ENCODE measurements at regions not wholly inside any gene's neighbourhood (a gene's known extent, or its start where the extent isn't known, plus 50 kb on each side); places are given as distances from the start of the nearest gene placed in this dataset.
"Not testable (repeated sequence)": the region's sequence is repeated elsewhere in the genome, so short reads cannot be mapped to it uniquely, and the experiment has no call there.

GRCh38 chr3:102682741-102683140 lies 247.9 kb downstream of the ZPLD1 start:
- no peak for DNase-seq (ENCODE audit: low read depth in 2 of 2)

- no peak for DNase-seq (ENCODE audit: low read depth in 2 of 2)
Observed at GRCh38 chr3:102686792-102687191, 252.0 kb downstream of the ZPLD1 start.

GRCh38 chr3:102687851-102688555 lies 253.2 kb downstream of the ZPLD1 start:
- no peak for DNase-seq (ENCODE audit: low read depth in 2 of 2)

- no peak for DNase-seq (ENCODE audit: low read depth in 2 of 2)
Observed at GRCh38 chr3:102688556-102688930, 253.7 kb downstream of the ZPLD1 start.

GRCh38 chr3:102691507-102691906 lies 256.7 kb downstream of the ZPLD1 start:
- no peak for DNase-seq (ENCODE audit: low read depth in 2 of 2)

GRCh38 chr3:102699104-102699818 lies 264.4 kb downstream of the ZPLD1 start:
- DNase-seq (ENCODE audit: low read depth in 2 of 2): no peak

GRCh38 chr3:102699819-102700140 lies 265.0 kb downstream of the ZPLD1 start:
- DNase-seq (ENCODE audit: low read depth in 2 of 2): no peak

GRCh38 chr3:102712896-102713295 lies 278.1 kb downstream of the ZPLD1 start:
- DNase-seq (ENCODE audit: low read depth in 2 of 2): no peak

- no peak for DNase-seq (ENCODE audit: low read depth in 2 of 2)
Observed at GRCh38 chr3:102714567-102714966, 279.8 kb downstream of the ZPLD1 start.

GRCh38 chr3:102715030-102715697 lies 280.3 kb downstream of the ZPLD1 start:
- no peak for DNase-seq (ENCODE audit: low read depth in 2 of 2)

- no peak for DNase-seq (ENCODE audit: low read depth in 2 of 2)
Observed at GRCh38 chr3:102718651-102719050, 283.8 kb downstream of the ZPLD1 start.

GRCh38 chr3:102722317-102722716 lies 287.5 kb downstream of the ZPLD1 start:
- no peak for DNase-seq (ENCODE audit: low read depth in 2 of 2)

GRCh38 chr3:102727340-102727739 lies 292.5 kb downstream of the ZPLD1 start:
- DNase-seq (ENCODE audit: low read depth in 2 of 2): no peak

GRCh38 chr3:102732581-102732980 lies 297.8 kb downstream of the ZPLD1 start:
- not testable (repeated sequence) for DNase-seq (ENCODE audit: low read depth in 2 of 2)

- no peak for DNase-seq (ENCODE audit: low read depth in 2 of 2)
Observed at GRCh38 chr3:102733791-102734563, 299.2 kb downstream of the ZPLD1 start.

- DNase-seq (ENCODE audit: low read depth in 2 of 2): no peak
Observed at GRCh38 chr3:102735311-102735710, 300.5 kb downstream of the ZPLD1 start.

- DNase-seq (ENCODE audit: low read depth in 2 of 2): no peak
Observed at GRCh38 chr3:102736288-102736974, 301.6 kb downstream of the ZPLD1 start.

- DNase-seq (ENCODE audit: low read depth in 2 of 2): no peak
Observed at GRCh38 chr3:102736975-102737304, 302.1 kb downstream of the ZPLD1 start.

- DNase-seq (ENCODE audit: low read depth in 2 of 2): no peak
Observed at GRCh38 chr3:102737353-102737752, 302.5 kb downstream of the ZPLD1 start.

- no peak for DNase-seq (ENCODE audit: low read depth in 2 of 2)
Observed at GRCh38 chr3:102741105-102741504, 306.3 kb downstream of the ZPLD1 start.

- no peak for DNase-seq (ENCODE audit: low read depth in 2 of 2)
Observed at GRCh38 chr3:102741694-102742093, 306.9 kb downstream of the ZPLD1 start.

- DNase-seq (ENCODE audit: low read depth in 2 of 2): no peak
Observed at GRCh38 chr3:102745881-102746280, 311.1 kb downstream of the ZPLD1 start.

Measured in lung microvascular endothelial cell (primary cell).